ENCODE measurements at regions not wholly inside any gene's neighbourhood (a gene's known extent, or its start where the extent isn't known, plus 50 kb on each side); places are given as distances from the start of the nearest gene placed in this dataset.
"Not testable (repeated sequence)": the region's sequence is repeated elsewhere in the genome, so short reads cannot be mapped to it uniquely, and the experiment has no call there.

DNA sequence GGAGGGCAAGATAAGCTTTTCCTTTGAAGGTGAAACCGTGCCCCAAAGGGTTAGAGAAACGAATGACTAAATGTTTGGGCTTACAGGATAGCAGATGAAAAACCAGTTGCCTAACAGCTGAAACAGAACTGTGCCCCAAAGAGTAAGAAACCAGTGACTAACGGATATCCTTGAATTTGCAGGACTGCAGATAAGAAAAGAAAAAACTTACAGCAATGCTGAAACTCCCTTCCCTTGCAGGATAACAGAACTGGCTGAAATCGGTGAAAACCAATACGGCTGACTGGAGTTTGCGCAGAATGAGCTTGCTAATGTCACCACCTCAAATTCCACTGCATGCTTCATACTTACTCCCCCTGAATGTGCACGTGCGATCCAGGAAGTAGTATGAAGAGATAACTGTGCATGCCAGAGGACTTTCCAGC is 175.2 kb upstream of the NLRP1 start:
- no peak overlapping the region for H3K4me3 ChIP-seq (ENCODE audit: control insufficient read depth, low read depth, low read length)
- no peak for DNase-seq (ENCODE audit: low read depth)
- TF ChIP-seq, protein P1, sequence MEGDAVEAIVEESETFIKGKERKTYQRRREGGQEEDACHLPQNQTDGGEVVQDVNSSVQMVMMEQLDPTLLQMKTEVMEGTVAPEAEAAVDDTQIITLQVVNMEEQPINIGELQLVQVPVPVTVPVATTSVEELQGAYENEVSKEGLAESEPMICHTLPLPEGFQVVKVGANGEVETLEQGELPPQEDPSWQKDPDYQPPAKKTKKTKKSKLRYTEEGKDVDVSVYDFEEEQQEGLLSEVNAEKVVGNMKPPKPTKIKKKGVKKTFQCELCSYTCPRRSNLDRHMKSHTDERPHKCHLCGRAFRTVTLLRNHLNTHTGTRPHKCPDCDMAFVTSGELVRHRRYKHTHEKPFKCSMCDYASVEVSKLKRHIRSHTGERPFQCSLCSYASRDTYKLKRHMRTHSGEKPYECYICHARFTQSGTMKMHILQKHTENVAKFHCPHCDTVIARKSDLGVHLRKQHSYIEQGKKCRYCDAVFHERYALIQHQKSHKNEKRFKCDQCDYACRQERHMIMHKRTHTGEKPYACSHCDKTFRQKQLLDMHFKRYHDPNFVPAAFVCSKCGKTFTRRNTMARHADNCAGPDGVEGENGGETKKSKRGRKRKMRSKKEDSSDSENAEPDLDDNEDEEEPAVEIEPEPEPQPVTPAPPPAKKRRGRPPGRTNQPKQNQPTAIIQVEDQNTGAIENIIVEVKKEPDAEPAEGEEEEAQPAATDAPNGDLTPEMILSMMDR (IDR thresholded peaks at IDR 0.05; ENCODE audit: control insufficient read depth, insufficient read depth, low read depth, low read length, missing control alignments): no peak

DNA sequence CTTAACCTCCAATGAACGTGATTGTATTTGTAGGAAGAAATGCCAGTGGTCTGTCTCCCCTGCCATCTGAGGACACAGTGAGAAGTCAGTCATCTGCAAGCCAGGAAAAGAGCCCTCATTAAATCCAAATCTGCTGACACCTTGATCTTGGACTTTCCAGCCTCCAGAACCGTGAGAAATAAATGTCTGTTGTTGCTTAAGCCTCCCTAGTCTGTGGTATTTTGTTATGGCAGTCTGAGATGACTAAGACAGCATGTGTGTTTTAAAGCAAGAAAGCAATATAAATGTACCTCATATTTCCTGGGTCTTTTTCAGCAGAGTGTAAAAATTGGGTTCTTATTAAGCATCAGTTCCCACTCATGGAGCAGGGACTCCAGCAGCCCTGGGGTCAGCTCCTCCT is 177.9 kb upstream of the NLRP1 start:
- no peak overlapping the region for H3K4me3 ChIP-seq (ENCODE audit: control insufficient read depth, low read depth, low read length)
- no peak for DNase-seq (ENCODE audit: low read depth)
- TF ChIP-seq, protein P1 (IDR thresholded peaks at IDR 0.05; ENCODE audit: control insufficient read depth, insufficient read depth, low read depth, low read length, missing control alignments): no peak

DNA sequence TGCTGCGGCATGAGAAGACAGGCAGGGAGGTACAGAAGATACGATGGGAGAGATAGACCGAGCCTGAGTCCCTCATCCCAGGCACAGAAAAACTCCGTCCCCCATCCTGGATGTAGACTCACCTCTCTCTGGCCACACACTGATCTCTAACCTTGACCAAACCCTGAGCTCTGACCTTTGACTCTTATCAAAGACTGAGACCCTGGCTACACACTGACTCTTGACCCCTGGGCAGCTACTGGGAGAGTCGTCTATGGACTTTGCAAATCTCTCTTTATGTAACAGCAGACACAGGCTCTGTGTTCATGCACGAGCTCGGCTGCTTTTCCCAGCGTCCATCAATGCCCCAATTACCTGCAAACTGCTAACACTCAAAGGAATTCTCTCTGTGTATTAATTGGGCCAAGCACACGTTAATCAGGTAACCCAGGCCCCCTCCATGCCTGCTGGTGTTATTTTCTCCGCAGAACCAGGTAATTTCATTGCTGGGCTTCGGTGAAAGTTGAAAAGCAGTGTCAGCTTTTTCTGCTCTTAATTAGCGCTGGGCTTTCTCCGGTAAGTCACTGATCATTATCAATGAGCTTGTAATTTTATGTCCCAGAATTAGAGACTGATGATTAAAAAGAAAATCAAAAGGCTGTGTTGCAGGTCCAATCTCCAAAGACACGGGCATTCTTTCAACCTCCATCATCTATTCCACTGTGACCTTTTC is 179.4 kb upstream of the NLRP1 start:
- no peak for DNase-seq (ENCODE audit: low read depth)
- H3K4me3 ChIP-seq (ENCODE audit: control insufficient read depth, low read depth, low read length): no peak overlapping the region
- TF ChIP-seq, protein P1 (IDR thresholded peaks at IDR 0.05; ENCODE audit: control insufficient read depth, insufficient read depth, low read depth, low read length, missing control alignments): no peak

DNA sequence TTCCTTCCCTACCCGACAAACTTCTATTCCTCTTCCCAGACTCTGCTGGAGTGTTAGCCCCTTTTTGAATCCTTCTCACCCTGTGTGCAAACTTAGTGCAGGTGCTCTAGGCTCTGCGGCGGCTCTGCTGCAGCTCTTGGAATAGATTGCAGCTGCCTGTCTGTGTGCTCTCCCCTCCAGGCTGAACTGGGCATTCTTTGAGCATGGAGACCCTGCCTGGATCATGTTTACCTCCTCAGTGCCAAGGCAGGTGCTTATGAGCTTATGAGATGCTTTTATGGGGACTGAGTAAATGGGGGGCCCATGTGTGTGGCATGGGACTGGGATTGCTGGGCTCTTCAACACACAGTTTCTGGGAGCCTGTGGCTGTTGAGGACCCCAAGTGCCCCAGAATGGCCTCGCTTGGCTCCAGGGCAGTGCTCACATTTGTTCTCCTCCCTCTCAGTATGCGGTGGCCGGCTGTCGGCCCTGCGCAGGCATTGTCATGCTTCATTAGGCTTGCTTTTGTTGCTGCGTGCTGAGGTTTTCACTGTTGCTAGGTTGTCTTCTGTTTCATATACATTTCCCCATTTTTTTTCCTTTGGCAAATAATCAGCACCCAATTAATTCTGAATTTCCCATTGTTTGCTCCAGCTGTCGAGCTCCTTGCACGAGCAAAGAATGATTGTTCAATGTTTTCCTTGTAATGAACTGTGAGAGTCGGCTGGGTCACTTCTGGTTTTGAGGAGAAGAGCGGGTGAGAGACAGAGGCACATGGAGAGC is 185.5 kb upstream of the NLRP1 start:
- no peak for DNase-seq (ENCODE audit: low read depth)
- H3K4me3 ChIP-seq (ENCODE audit: control insufficient read depth, low read depth, low read length): no peak overlapping the region
- TF ChIP-seq, protein P1 (IDR thresholded peaks at IDR 0.05; ENCODE audit: control insufficient read depth, insufficient read depth, low read depth, low read length, missing control alignments): no peak

DNA sequence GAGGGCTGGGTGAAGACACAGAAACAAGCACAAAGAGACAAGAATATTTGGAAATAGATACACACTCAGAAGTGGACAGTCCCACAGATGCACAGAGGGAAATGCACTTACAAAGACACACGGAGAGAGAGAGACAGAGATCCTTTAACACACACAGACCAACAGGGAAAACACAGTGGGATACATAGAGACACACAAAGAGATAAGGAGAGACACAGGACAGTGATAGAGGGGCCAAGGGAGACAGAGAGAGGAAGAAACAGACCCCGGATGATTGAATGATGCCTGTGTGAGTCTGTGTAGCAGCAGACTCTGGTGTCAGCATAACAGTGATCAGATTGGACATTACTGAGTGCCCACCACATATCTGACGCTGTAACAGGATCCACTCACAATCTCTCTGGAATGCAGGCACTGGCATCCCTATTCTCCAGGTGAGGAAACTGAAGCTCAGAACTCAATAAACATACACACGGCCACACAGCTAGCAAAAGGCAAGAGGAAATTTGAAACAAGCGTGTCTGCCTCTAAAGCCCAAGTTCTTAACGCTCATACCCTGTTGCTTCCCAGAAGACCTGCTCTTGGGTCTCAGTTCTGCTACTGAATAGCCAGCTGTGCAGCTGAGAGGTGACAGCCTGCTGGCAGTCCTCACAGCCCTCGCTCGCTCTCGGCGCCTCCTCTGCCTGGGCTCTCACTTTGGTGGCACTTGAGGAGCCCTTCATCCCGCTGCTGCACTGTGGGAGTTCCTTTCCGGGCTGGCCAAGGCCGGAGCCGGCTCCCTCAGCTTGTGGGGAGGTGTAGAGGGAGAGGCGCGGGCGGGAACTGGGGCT is 186.3 kb upstream of the NLRP1 start:
- TF ChIP-seq, protein P1 (IDR thresholded peaks at IDR 0.05; ENCODE audit: control insufficient read depth, insufficient read depth, low read depth, low read length, missing control alignments): no peak
- H3K4me3 ChIP-seq (ENCODE audit: control insufficient read depth, low read depth, low read length): no peak overlapping the region

DNA sequence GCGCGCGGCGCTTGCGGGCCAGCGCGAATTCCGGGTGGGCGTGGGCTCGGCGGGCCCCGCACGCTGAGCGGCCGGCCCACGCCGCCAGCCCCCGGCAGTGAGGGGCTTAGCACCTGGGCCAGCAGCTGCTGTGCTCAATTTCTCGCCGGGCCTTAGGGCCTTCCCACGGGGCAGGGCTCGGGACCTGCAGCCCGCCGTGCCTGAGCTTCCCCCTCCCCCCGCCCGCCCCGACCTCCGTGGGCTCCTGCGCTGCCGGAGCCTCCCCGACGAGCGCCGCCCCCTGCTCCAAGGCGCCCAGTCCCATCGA is 186.9 kb upstream of the NLRP1 start:
- DNase-seq (ENCODE audit: low read depth); H3K4me3 ChIP-seq (ENCODE audit: control insufficient read depth, low read depth, low read length): not testable (repeated sequence)

More for the DNA sequence above, 186.3 kb upstream of the NLRP1 start:
- DNase-seq (ENCODE audit: low read depth): no peak

DNA sequence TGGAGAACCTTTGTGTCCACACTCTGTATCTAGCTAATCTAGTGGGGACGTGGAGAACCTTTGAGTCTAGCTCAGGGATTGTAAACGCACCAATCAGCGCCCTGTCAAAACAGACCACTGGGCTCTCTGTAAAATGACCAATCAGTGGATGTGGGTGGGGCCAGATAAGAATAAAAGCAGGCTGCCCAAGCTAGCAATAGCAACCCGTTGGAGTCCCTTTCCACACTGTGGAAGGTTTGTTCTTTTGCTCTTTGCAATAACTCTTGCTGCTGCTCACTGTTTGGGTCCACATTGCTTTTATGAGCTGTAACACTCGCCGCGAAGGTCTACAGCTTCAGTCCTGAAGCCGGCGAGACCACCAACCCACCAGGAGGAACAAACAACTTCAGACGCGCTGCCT is 187.7 kb upstream of the NLRP1 start:
- not testable (repeated sequence) for DNase-seq (ENCODE audit: low read depth); H3K4me3 ChIP-seq (ENCODE audit: control insufficient read depth, low read depth, low read length)
